Dermis microvascular lymphatic vessel endothelial cell (primary cell): ENCODE measurements at regions not wholly inside any gene's neighbourhood (a gene's known extent, or its start where the extent isn't known, plus 50 kb on each side); places are given as distances from the start of the nearest gene placed in this dataset.
A peak's percentile ranks its signal among the peaks of the same experiment; 100 is the strongest.

Experiments used
- DNase-seq, 2 donors: peaks; one replicate each; pipeline versions ENCODE4 v3.0.0 to v3.0.0-alpha.2; 2010; ENCODE audit warnings: low read depth in 2 of 2

DNA sequence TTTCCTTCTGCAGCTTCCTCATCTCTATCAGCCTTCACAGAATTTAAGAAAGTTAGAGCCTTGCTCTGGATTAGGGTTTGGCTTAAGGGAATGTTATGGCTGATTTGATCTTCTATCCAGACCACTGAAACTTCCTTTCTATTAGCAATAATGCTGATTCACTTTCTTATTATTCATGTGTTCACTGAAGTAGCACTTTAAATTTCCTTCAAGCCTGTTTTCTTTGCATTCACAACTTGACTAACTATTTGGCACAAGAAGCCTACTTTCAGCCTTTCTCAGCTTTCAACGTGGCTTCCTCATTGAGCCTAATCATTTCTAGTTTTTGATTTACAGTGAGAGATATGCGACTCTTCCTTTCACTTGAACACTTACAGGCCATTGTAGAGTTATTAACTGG lies 528.5 kb downstream of the PLPP3 start:
- DNase-seq: no peak

DNA sequence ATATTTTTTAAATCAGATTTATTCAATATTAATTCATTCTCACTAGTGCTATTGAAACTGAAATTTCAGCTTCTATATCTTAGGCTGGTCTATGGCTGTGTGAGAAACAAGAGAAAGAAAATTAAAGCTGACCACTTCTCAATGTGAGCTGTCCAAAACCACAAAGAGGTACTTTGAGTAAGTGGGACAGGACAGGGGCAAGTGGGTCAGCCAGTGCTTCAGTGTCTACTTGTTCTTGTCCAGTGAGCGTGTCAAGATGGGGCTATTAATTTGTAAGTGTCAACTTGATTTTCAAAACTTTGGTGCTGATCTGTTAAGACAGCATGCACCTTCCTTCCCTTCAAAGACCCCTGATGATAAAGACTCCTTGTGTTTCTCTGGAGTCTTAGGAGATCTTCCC lies 533.9 kb downstream of the PLPP3 start:
- no peak for DNase-seq

DNA sequence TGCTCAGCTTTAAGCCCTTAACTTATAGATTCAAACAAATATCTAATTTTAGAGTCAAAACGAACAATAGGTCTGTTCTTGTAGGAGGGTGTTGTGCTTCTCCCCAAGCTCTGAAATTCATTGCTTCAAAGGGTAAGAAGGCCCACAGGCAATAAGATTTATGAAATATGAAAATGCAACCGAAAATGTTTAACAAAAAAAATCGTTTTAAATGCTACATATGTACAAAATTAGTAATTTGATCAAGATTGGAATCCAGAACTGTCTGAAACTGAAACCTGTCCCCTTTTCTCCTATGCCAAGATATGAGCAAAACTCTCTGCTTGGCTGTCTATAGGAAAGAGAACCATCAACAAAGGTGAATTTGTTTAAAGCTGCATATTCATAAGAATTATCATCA lies 534.3 kb downstream of the PLPP3 start:
- DNase-seq: no peak

DNA sequence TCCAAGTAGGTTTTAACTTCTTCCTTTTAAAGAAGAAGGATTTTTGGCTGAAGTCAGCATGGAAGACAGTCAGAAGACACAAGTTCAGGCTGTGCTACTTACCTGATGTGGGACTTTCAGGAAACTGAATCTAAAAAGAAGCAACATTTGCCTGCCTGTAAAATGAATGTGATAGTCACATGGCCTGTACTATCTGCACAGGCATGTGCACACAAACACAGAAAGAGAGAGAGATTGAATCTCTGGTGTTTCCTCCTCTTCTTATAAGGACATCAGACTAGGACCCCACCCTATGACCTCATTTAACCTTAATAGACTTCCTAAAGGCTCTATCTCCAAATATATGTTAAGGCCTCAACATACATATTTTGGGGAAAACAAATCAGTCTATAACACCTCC lies 542.9 kb downstream of the PLPP3 start:
- DNase-seq: no peak

DNA sequence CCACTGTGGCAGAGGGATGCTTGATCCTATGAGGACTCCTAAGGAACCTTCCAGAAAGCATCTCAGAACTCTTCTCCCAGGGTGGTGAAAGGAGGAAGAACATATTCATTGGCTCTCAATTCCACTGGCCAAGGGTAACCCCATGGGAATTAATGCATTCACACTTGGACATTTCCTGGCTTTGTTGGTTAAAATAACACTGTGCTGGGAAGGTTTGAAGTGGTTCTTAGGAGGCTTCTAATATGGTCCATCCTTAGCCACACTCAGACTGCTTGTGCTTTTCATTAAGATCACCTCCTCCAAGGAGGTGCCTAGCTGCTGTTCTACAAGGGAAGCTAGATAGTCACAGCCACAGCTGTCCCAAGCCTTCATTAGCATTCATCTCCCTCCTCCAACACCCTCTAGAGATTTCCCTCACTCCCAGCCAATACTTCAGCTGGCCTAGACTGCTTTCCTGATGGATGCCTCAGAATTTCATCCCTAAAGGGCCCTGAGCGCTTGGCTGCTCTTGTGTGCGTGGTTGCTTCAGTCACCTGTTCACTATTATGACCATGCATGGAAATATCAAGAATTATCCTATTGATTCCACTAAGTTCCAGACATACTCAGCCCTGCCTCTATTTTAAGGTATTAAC lies 544.4 kb downstream of the PLPP3 start:
- peak in 1 of 2 donors; percentile 12 for DNase-seq

DNA sequence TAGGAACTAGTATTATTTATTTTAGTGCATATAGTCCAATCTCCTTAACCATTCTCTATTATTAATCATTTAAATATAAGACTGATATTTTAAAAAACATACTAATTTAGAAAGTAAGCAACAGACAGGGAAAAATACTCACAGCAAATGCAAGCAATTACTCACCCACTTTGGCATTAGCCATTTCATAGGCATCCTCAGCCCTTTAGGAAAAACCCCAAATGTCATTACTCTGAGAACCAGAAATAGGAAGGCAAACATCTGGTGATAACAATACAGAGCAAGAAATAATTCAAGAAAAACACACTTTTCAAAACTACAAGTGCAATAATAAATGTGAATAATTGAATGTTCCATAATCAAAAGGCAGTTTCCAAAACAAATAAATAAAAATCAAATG lies 545.1 kb downstream of the PLPP3 start:
- no peak for DNase-seq

DNA sequence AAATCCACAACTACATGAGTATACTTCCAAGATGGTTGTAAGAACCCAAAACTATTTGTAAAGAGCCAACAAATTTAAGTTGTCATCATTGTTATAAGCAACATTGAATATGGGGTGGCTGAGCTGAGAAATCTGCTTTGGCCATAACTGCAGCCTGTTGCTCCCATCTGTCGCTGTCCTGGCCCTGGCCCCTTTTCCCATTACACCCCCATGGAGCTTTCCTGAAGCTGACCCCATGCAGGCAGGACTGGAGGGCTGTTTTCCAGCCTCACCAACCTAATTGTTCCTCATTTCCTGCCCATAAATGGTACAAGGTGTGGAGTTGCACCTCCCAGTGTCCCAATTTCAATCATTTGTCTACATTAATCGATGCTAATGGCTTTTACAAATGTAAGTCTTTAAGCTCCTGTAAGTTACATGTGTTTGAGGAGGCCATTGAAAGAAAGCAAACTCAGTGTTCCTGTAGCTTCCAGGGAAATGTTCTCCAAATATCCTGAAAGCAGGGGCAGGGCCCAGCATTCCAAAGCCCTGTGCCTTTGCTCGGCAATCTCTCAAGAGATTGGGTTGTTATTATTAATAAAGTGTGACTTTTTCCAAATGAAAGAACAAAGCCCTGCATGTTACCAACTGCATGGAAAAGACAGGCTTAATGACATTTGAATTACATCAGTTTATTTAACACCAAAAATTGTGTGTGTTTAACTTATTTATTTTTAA lies 545.9 kb downstream of the PLPP3 start:
- DNase-seq: no peak

DNA sequence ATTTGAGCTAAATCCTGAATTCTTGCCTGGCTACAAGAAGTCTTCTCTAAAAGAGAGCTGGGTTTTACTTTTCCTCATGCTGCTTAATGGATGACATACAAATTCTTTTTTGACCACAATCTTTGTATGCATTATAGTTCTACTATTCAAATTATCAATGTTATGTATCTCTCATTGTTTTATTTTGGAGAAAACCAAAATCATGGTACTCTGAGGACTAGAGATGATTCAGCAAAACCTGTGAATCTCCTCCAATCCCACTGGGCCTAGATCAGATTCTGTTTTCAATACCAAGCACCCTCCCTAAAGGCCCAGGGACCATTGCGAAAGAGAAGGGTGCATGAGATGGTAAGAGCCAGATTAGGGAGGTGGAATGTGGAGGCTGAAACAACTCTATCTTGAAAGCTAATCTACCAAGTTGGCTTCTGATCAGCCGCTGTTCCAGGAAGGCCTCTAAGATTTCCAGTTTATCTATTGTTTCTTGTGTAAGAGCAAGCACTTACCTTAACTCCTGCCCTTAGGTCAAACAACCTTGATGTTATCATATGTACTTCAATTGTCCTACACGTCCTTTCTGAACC lies 547.2 kb downstream of the PLPP3 start:
- no peak for DNase-seq

DNA sequence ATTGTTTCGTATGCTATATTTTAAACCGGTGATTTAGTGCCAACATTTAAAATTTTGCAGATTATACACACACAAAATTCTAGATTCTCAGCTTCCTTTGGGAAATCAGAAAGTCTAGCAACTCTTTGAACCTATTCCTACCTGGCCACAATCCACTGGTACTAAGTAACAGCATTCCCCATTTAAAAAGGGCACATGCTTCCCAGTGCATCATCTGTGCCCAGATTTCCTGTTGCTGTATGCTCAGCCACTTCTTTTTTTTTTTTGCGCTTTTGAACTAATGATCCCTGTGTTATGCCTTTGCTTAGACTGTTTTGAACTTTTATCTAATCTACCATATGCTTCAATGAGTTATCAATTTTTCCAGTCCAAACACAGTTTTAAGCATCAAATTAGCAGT lies 548.4 kb downstream of the PLPP3 start:
- DNase-seq: peak; percentile 36 to 62

DNA sequence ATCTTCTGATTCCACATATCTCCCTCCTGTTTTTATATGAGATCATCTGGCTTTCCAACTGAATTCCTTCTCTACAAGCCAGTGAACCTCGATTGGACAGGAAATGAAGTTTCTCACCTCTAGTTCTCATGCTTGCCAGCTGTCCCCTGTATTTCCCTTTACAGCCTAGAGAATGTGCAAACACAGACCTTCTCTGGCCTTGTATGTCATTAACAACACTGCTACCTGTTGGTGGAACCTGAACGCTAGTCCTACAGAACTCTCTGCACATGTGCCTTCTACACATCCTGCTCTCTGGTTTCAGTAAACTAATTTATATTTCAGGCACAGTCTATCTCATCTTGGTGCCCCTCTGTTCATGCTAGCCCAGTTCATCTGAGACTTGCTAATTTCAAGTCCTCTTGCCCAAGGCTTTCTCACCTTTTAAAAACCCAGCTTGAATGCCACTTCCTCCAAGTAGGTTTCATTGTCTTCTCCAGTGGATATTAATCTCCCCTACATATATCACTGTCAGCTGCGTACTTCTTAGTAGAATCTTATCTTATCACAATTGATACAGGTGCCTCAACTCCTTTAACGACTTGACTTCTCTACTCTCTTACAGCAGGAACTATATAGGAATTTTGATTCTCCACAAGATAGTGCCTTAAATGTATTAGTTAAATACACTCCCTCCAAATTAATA lies 549.9 kb downstream of the PLPP3 start:
- DNase-seq: peak; percentile 38 to 65

DNA sequence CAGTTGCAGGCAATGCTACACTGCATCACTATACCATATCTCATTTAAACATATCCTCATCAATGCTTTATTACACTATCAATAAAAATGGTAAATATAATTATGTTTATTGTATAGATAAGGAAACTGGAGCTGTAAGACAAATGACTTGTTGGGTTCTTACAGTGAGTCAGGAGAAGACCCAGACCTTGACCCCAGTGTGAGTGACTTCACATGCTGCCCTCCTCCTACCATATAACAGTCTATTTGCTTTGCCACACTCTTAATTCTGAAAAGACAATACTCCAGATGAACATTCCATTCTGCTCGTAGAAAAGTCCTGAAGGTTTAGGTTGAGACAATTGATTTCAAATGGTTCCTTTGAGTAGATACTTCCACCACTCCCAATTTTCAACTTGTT lies 550.5 kb downstream of the PLPP3 start:
- no peak for DNase-seq

DNA sequence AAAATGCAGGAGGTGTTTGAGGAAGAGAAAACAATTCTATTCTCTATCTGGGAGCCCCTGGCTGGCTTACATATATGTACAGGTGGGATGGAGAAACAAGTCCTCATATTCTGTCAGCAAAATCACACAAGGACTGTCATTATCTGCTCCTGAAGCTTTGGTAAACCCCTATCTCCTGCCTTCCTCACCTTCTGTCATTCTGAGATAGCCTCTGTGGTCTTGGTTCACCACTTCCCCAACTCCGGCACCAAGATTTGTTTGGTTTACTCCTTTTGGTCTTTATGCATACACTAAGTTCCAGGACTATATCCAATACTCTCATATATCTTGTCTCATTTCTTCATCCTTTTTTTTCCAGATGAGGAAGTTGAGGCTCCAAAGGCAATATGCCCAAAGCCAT lies 551.1 kb downstream of the PLPP3 start:
- no peak for DNase-seq

DNA sequence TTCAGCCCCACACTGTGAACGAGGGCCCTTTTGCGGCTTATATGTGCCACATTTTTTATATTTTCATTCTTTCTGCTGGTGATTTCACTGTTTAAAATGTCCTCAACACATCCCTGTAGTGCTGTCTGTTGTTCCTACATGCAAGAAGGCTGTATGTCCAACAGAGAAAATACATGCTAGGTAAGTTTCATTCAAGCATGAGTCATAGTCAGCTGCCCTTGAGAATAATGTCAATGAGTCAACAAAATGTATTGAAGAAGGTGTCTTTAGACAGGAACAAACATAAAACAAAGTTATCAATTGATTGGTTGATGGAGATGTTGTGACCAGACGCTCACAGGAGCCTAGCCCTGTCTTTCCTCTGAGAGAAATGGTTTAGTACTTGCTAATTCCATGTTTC lies 553.4 kb downstream of the PLPP3 start:
- peak in 1 of 2 donors; percentile 19 for DNase-seq

DNA sequence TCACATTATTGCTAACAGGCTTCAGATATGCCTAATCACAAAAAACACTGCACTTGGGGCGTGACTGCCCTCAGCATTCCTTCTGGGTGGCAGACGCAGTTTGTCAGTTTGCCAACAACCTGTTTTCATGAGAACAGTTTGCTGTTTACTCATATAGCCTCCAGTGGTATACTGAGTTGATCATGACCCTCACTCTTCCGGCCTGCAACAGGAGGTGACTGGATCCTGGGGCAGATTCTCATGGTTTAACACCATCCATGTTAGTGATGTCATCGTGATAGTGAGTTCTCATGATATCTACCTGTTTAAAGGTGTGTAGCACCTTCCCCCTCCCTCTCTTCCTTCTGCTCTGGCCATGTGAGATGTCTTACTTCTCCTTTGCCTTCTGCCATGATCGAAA lies 555.2 kb downstream of the PLPP3 start:
- no peak for DNase-seq

DNA sequence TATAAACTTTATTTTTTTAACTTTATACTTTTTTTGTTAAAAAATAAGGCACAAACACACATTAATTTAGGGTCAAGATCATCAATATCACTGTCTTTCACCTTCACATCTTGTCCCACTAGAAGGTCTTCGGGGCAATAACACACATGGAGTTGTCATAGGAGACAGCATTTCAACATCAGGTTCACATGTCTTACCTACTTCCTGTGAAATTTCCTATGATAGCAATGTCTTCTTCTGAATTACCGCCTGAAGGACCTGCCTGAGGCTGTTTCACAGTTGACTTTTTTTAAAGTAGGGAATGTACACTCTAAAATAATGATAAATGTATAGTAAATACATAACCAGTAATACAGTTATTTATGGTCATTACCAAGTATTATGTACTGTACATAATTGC lies 559.4 kb downstream of the PLPP3 start:
- no peak for DNase-seq

DNA sequence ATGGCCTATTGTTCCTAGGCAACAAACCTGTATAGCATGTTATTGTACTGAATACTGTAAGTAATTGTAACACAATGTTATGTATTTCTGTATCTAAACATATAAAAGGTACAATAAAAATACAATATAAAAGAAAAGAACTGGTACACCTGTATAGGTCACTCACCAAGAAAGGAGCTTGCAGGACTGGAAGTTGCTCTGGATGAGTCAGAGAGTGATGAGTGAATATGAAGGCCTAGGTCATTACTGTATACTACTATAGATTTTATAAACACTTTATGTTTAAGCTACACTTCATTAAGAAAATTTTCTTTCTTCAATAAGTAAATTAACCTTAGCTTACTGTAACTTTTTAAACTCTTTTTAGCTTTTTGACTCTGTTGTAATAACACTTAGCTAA lies 559.9 kb downstream of the PLPP3 start:
- no peak for DNase-seq

DNA sequence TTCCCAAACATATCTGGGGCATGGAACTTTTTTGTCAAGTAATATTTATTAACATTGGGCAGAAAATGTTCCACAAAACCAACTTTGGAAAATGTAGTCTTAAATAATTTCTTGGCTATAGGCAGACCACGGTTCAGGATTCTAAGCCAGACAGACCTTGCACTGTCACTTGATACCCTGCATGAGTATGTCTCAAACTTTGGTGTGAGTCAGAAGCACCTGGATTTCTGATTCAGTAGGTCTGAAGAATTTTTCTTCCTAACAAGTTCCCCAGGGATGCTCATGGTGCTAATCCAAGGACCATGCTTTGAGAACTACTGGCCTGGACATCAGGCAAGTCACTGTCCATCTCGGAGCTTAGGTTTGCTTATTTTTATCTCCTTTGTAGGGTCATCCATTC lies 562.0 kb downstream of the PLPP3 start:
- DNase-seq: no peak

DNA sequence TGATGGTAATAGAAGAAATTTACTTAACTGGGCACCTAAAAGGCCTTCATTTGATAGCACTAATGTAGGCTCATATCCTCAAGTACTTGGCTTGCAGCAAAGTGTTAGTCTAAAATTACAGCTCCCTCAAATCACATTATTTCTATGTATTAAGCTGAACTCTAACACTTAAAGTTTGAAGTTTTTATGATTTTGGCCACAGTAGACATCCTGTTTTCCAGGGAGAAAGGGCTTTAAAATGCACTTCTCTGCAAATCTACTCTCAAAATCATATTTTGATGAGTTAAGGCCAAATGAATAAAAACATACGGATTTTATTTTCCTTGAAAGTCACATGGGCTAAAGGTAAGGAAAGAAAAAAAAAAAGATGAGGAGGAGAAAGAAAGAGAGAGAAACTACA lies 575.5 kb downstream of the PLPP3 start:
- DNase-seq: no peak

DNA sequence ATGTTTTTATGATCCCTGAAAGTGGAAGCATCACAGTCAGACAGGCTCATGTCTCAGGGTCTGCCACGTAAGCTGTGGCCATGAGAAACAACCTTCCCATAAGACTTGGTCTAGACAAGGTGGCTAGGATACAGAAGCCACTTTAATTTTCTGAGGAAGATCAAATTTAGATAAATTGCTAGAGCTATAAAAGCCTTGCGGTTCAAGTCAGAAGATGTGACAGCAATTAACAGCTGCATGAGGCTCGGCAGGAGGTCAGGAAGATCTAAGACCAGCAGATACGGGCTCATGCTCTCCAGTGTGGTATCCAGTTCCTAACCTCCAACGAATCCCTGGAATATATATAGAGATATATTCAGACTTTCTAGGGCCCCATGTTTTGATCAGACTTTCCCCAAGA lies 577.1 kb downstream of the PLPP3 start:
- DNase-seq: no peak

DNA sequence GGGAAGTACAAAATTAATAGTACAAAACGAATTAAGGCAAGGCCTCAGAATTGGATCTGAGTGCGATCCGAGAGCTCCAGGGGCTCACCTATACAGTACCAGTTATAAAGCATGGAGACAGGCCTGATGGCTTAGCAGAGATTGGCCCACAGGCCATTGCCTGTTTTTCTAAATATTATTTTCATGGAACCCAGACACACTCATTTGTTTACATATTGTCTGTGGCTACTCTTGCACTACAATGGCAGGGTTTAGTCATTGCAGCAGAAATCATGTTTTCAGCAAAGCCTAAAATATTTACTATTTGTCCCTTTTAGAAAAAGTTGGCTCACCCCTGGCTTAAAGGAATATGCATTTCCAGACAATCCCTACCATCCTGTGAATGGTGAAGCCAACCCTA lies 578.9 kb downstream of the PLPP3 start:
- DNase-seq: no peak

DNA sequence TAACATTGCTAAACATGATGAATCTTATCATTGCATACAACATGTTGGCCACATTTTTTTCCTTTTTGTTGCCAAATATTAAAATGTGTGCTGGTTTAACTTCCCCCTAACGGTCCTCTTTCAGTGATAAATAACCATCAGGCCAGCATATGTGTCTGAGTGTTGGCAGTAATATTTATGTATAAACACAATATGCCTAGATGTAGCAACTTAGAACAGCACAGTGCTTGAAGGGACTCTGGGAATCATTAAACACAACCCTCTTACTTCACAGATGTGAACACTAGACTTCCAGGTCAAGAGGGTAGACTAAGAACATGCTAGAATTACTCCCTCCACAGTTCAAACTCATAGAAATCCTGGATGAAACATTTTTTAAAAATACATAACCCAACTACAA lies 581.8 kb downstream of the PLPP3 start:
- DNase-seq: no peak

DNA sequence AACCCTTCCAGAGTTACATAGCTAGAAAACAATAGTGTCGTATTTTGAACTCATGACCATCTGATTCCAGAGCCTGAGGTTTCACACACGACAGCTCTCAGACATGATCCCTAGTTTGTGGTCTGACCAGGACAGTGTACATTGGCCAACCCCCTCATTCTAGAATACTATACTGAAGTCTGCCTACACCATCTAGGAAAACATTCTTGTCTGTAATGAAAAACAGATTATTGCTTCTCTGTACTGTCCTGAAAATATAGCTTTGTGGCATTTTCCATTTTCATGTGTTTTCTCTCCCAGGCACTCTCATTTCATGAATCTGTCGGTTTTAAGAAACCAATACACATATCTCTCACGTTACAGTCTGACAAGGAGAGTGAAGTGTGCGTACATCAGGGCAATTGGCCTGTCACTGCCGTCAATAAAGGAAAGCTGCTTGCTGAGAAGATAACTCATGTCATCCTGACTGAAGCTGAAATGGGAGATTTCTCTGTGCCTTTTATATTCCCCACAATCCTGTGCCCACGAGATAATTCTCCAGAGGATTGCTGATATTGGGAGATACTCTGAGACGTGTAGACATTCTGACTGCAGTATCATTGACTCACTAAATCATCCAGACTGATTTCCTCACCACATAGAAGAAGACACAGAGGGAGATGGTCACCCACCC lies 585.6 kb downstream of the PLPP3 start:
- no peak for DNase-seq
